HEK293T (cell line): ENCODE measurements at regions not wholly inside any gene's neighbourhood (a gene's known extent, or its start where the extent isn't known, plus 50 kb on each side); places are given as distances from the start of the nearest gene placed in this dataset.

Source experiments
- ARNT ChIP-seq: fragments of 450-650 bp; IDR thresholded peaks from 2 replicates; pipeline ENCODE4 v1.6.1; 2017; ENCODE audit warnings: mild to moderate bottlenecking
- BHLHE40 ChIP-seq: fragments of 450-650 bp; IDR thresholded peaks from 2 replicates; pipeline ENCODE4 v1.6.1; 2016; ENCODE audit warnings: mild to moderate bottlenecking, moderate library complexity, borderline replicate concordance
- FOXA1 ChIP-seq: fragments of 450-650 bp; IDR thresholded peaks from 2 replicates; pipeline ENCODE4 v1.6.1; 2016; ENCODE audit warnings: mild to moderate bottlenecking
- FOXM1 ChIP-seq: fragments of 450-650 bp; IDR thresholded peaks from 2 replicates; pipeline ENCODE4 v1.6.1; 2017; ENCODE audit warnings: mild to moderate bottlenecking, borderline replicate concordance
- LEF1 ChIP-seq: fragments of 450-650 bp; IDR thresholded peaks from 2 replicates; pipeline ENCODE4 v1.6.1; 2017; ENCODE audit warnings: mild to moderate bottlenecking, borderline replicate concordance
- SP1 ChIP-seq: fragments of 450-650 bp; IDR thresholded peaks from 2 replicates; pipeline ENCODE4 v1.6.1; 2017
- SUZ12 ChIP-seq: fragments of 450-650 bp; IDR thresholded peaks from 2 replicates; pipeline ENCODE4 v1.6.1; 2016; ENCODE audit warnings: mild to moderate bottlenecking
- ZNF384 ChIP-seq: fragments of 450-650 bp; IDR thresholded peaks from 2 replicates; pipeline ENCODE4 v1.6.1; 2016

- TF ChIP-seq LEF1 (no peak), SUZ12 (no peak), FOXA1 (no peak), ZNF384 (no peak), SP1 (no peak), ARNT (no peak), FOXM1 (no peak), BHLHE40 (no peak)
These were observed 338.3 kb downstream of the HAPSTR1 start for GRCh38 chr16:9429646-9430330.
